Tibial artery (tissue), 4 donors: ENCODE measurements at regions not wholly inside any gene's neighbourhood (a gene's known extent, or its start where the extent isn't known, plus 50 kb on each side); places are given as distances from the start of the nearest gene placed in this dataset.

Experiments
- DNase-seq, 2 donors: peaks; one replicate each; pipeline ENCODE4 v3.0.0-alpha.2; 2019
- H3K27ac ChIP-seq, 2 donors: fragments of 200-600 bp; sonication (generic) in 1 of 2; 1 replicate in 1 of 2; 2 replicates in 1 of 2; pipeline ENCODE4 v1.5.1; 2018 to 2019; ENCODE audit warnings: mild to moderate bottlenecking in 1 of 2
- H3K27me3 ChIP-seq, 2 donors: fragments of 200-600 bp; sonication (generic) in 1 of 2; one replicate each; pipeline versions ENCODE4 v1.5.1 to v1.6.0; 2016 to 2019
- H3K36me3 ChIP-seq, 3 donors: fragments of 200-600 bp; sonication (generic) in 2 of 3; one replicate each; pipeline ENCODE4 v1.5.1; 2016 to 2019; ENCODE audit warnings: mild to moderate bottlenecking in 2 of 3
- H3K4me1 ChIP-seq, 4 donors: fragments of 200-600 bp; sonication (generic) in 2 of 4; 1 replicate in 3 of 4; 2 replicates in 1 of 4; pipeline ENCODE4 v1.5.1; 2016 to 2019
- H3K4me3 ChIP-seq, 2 donors: fragments of 200-600 bp; sonication (generic) in 1 of 2; 1 replicate in 1 of 2; 2 replicates in 1 of 2; pipeline ENCODE4 v1.5.1; 2018 to 2019; ENCODE audit warnings: mild to moderate bottlenecking in 2 of 2
- H3K9me3 ChIP-seq, 3 donors: fragments of 200-600 bp; sonication (generic) in 1 of 3; one replicate each; pipeline ENCODE4 v1.5.1; 2016 to 2019
- CTCF ChIP-seq, 2 experiments: fragments of 200-600 bp in 1 of 2; fragments of 450-650 bp in 1 of 2; IDR thresholded peaks; one replicate each; pipeline ENCODE4 v1.5.1; 2017 to 2019; ENCODE audit warnings: antibody characterized with exemption in 2 of 2, mild to moderate bottlenecking in 1 of 2, moderate library complexity in 1 of 2
- intact Hi-C: fragments of 100-400 bp; cut with DNase I; formaldehyde crosslinking; loops from one replicate; pipeline ENCODE4 v1.15.0; 2023; ENCODE audit warnings: low total_unique reads

- intact Hi-C loops, result no loop called here
- Histone ChIP-seq H3K9me3 (no peaks in the 10 kb centered on the region), H3K36me3 (no peaks in the 10 kb centered on the region), H3K4me3 (no peak overlapping the region), H3K27ac (no peak overlapping the region), H3K27me3 (peaks cover 0 to 15% of the 10 kb centered on the region in 2 donors), H3K4me1 (no peaks in the 10 kb centered on the region)
- TF ChIP-seq CTCF (IDR thresholded peaks at IDR 0.05), result no peak
- DNase-seq, result no peak
Observed at GRCh38 chr1:209219791-209220524, 363.6 kb upstream of the CAMK1G start.

- intact Hi-C loops, result no loop called here
- Histone ChIP-seq H3K36me3 (no peaks in the 10 kb centered on the region), H3K27ac (no peak overlapping the region), H3K27me3 (peaks cover 0 to 2% of the 10 kb centered on the region in 2 donors), H3K4me3 (no peak overlapping the region), H3K4me1 (no peaks in the 10 kb centered on the region), H3K9me3 (no peaks in the 10 kb centered on the region)
- no peak for DNase-seq
- no peak for TF ChIP-seq CTCF (IDR thresholded peaks at IDR 0.05)
Observed at GRCh38 chr1:209222826-209223225, 360.7 kb upstream of the CAMK1G start.

- TF ChIP-seq CTCF (IDR thresholded peaks at IDR 0.05), result no peak
- H3K36me3 ChIP-seq, result no peaks in the 10 kb centered on the region
- peaks cover 0 to 2% of the 10 kb centered on the region in 2 donors for H3K27me3 ChIP-seq
- DNase-seq, result no peak
- H3K4me3 ChIP-seq, result no peak overlapping the region
- intact Hi-C loops, result no loop called here
- H3K9me3 ChIP-seq, result no peaks in the 10 kb centered on the region
- H3K27ac ChIP-seq, result no peak overlapping the region
- no peaks in the 10 kb centered on the region for H3K4me1 ChIP-seq
Observed at GRCh38 chr1:209223791-209224190, 359.7 kb upstream of the CAMK1G start.

GRCh38 chr1:209224886-209225285 is 358.6 kb upstream of the CAMK1G start:
- H3K4me1 ChIP-seq, result no peaks in the 10 kb centered on the region
- H3K27ac ChIP-seq, result no peak overlapping the region
- H3K4me3 ChIP-seq, result no peak overlapping the region
- H3K9me3 ChIP-seq, result no peaks in the 10 kb centered on the region
- peaks cover 0 to 2% of the 10 kb centered on the region in 2 donors for H3K27me3 ChIP-seq
- DNase-seq, result no peak
- TF ChIP-seq CTCF (IDR thresholded peaks at IDR 0.05), result no peak
- intact Hi-C loops, result no loop called here
- H3K36me3 ChIP-seq, result no peaks in the 10 kb centered on the region

GRCh38 chr1:209227171-209227570 is 356.3 kb upstream of the CAMK1G start:
- intact Hi-C loops, result no loop called here

More at GRCh38 chr1:209227171-209227570, 356.3 kb upstream of the CAMK1G start:
- Histone ChIP-seq H3K27me3 (peaks cover 0 to 21% of the 10 kb centered on the region in 2 donors), H3K4me3 (no peak overlapping the region), H3K9me3 (peaks cover 0 to 14% (median 14%) of the 10 kb centered on the region in 3 donors), H3K36me3 (no peaks in the 10 kb centered on the region), H3K27ac (no peak overlapping the region), H3K4me1 (no peaks in the 10 kb centered on the region)
- no peak for DNase-seq
- no peak for TF ChIP-seq CTCF (IDR thresholded peaks at IDR 0.05)
